Psoas muscle (tissue), 7 donors: ENCODE measurements at regions not wholly inside any gene's neighbourhood (a gene's known extent, or its start where the extent isn't known, plus 50 kb on each side); places are given as distances from the start of the nearest gene placed in this dataset.

Experiments used
- ATAC-seq, 4 donors: fragments of 200-7000 bp; cut with Tn5 transposase; one replicate each; pipeline ENCODE4 v1.9.1; 2020; ENCODE audit warnings: moderate library complexity in 3 of 4, mild to moderate bottlenecking in 2 of 4
- DNase-seq, 2 donors: peaks; one replicate each; pipeline ENCODE4 v3.0.0-alpha.2; 2020
- H3K27ac ChIP-seq: fragments of 200-600 bp; one replicate; pipeline ENCODE4 v1.8.0; 2022
- H3K27me3 ChIP-seq, 3 donors: fragments of 200-600 bp in 1 of 3; one replicate each; pipeline versions ENCODE4 v1.6.1 to v1.8.0; 2013 to 2022; ENCODE audit warnings: low read length in 2 of 3, mild to moderate bottlenecking in 2 of 3, moderate library complexity in 1 of 3; ENCODE audit not compliant: insufficient read depth in 3 of 3
- H3K36me3 ChIP-seq, 2 donors: fragments of 200-600 bp in 1 of 2; one replicate each; pipeline versions ENCODE4 v1.6.1 to v1.8.0; 2013 to 2022; ENCODE audit warnings: low read depth in 1 of 2, mild to moderate bottlenecking in 1 of 2, moderate library complexity in 1 of 2; ENCODE audit not compliant: insufficient read depth in 1 of 2
- H3K4me1 ChIP-seq: fragments of 200-600 bp; one replicate; pipeline ENCODE4 v1.8.0; 2022
- H3K4me3 ChIP-seq: fragments of 200-600 bp; one replicate; pipeline ENCODE4 v1.8.0; 2022; ENCODE audit warnings: mild to moderate bottlenecking
- H3K9me3 ChIP-seq: fragments of 200-600 bp; one replicate; pipeline ENCODE4 v1.8.0; 2022
- CTCF ChIP-seq: fragments of 200-600 bp; IDR thresholded peaks from one replicate; pipeline ENCODE4 v1.8.0; 2022; ENCODE audit warnings: antibody characterized with exemption
- WGBS, 3 donors: extraction: QIAGEN DNeasy Blood & Tissue Kit; methylation state at CpG; one replicate each; pipeline versions ENCODE4 v1.1.6 to v1.1.7; 2013; 5-methylcytosine and 5-hydroxymethylcytosine counted together
- intact Hi-C, 2 donors: fragments of 100-400 bp; cut with DNase I; formaldehyde crosslinking; loops; one replicate each; pipeline versions ENCODE4 v1.11.0 to v1.14.2; 2022
- donor health status: healthy with polysubstance abuse.
- donor health status: DM: no; HTN: no; CAD: no; lungs with moderate emphysema.
- donor health status: Bipolar disorder and iron deficiency.
- donor health status: healthy.
- donor health status: DM: yes; HTN: yes; CAD: no.
- donor health status: DM: no; HTN: no; CAD: no.
- donor health status: DM: yes; HTN: yes; CAD: no.

- Histone ChIP-seq H3K4me3 (no peak overlapping the region), H3K9me3 (no peaks in the 10 kb centered on the region), H3K36me3 (no peaks in the 10 kb centered on the region), H3K4me1 (no peaks in the 10 kb centered on the region), H3K27me3 (no peaks in the 10 kb centered on the region), H3K27ac (no peak overlapping the region)
- ATAC-seq (no peak), DNase-seq (no peak)
- TF ChIP-seq CTCF, result no peak
- intact Hi-C loops, result no loop called here
- WGBS, 3 donors, result 44 to 57% (median 46%) methylated on average over 2 of the region's 2 CpGs
These were observed 198.5 kb upstream of the ITGA4 start for GRCh38 chr2:181258720-181259119.

GRCh38 chr2:181262782-181263181 lies 194.4 kb upstream of the ITGA4 start:
- H3K4me3 ChIP-seq, result no peak overlapping the region
- intact Hi-C loops, result no loop called here
- no peak overlapping the region for H3K27ac ChIP-seq
- no peaks in the 10 kb centered on the region for H3K27me3 ChIP-seq
- ATAC-seq, result no peak
- H3K36me3 ChIP-seq, result no peaks in the 10 kb centered on the region
- no peaks in the 10 kb centered on the region for H3K9me3 ChIP-seq
- no peak for TF ChIP-seq CTCF
- no peaks in the 10 kb centered on the region for H3K4me1 ChIP-seq
- DNase-seq, result no peak

GRCh38 chr2:181264001-181264400 lies 193.2 kb upstream of the ITGA4 start:
- WGBS, 3 donors, result 41 to 45% (median 42%) methylated on average over 1 of the region's 1 CpG
- no peak for DNase-seq
- H3K4me1 ChIP-seq, result no peaks in the 10 kb centered on the region
- H3K9me3 ChIP-seq, result no peaks in the 10 kb centered on the region
- H3K27me3 ChIP-seq, result no peaks in the 10 kb centered on the region
- no peak overlapping the region for H3K27ac ChIP-seq
- no peak for ATAC-seq
- H3K4me3 ChIP-seq, result no peak overlapping the region
- intact Hi-C loops, result no loop called here
- TF ChIP-seq CTCF, result no peak
- H3K36me3 ChIP-seq, result no peaks in the 10 kb centered on the region

GRCh38 chr2:181264441-181264840 lies 192.7 kb upstream of the ITGA4 start:
- TF ChIP-seq CTCF, result no peak
- Histone ChIP-seq H3K4me1 (no peaks in the 10 kb centered on the region), H3K27ac (no peak overlapping the region), H3K36me3 (no peaks in the 10 kb centered on the region), H3K27me3 (no peaks in the 10 kb centered on the region), H3K9me3 (no peaks in the 10 kb centered on the region), H3K4me3 (no peak overlapping the region)
- DNase-seq (no peak), ATAC-seq (no peak)
- intact Hi-C loops, result no loop called here
- WGBS, 3 donors, result 67 to 87% (median 73%) methylated on average over 1 of the region's 1 CpG

GRCh38 chr2:181266614-181267013 lies 190.6 kb upstream of the ITGA4 start:
- H3K9me3 ChIP-seq, result no peaks in the 10 kb centered on the region
- no peak for ATAC-seq
- TF ChIP-seq CTCF, result no peak
- no peaks in the 10 kb centered on the region for H3K27me3 ChIP-seq
- 73 to 80% (median 73%) methylated on average over 3 of the region's 3 CpGs for WGBS, 3 donors
- no peak overlapping the region for H3K27ac ChIP-seq
- DNase-seq, result no peak
- H3K4me1 ChIP-seq, result no peaks in the 10 kb centered on the region
- H3K36me3 ChIP-seq, result no peaks in the 10 kb centered on the region
- H3K4me3 ChIP-seq, result no peak overlapping the region
- intact Hi-C loops, result no loop called here
